ENCODE measurements at regions not wholly inside any gene's neighbourhood (a gene's known extent, or its start where the extent isn't known, plus 50 kb on each side); places are given as distances from the start of the nearest gene placed in this dataset.

- TF ChIP-seq ZNF423 (tag by site-specific recombination; IDR thresholded peaks at IDR 0.05), result no peak
- no peak for TF ChIP-seq PRDM4 (tag by site-specific recombination; IDR thresholded peaks at IDR 0.05)
- TF ChIP-seq, protein P1, sequence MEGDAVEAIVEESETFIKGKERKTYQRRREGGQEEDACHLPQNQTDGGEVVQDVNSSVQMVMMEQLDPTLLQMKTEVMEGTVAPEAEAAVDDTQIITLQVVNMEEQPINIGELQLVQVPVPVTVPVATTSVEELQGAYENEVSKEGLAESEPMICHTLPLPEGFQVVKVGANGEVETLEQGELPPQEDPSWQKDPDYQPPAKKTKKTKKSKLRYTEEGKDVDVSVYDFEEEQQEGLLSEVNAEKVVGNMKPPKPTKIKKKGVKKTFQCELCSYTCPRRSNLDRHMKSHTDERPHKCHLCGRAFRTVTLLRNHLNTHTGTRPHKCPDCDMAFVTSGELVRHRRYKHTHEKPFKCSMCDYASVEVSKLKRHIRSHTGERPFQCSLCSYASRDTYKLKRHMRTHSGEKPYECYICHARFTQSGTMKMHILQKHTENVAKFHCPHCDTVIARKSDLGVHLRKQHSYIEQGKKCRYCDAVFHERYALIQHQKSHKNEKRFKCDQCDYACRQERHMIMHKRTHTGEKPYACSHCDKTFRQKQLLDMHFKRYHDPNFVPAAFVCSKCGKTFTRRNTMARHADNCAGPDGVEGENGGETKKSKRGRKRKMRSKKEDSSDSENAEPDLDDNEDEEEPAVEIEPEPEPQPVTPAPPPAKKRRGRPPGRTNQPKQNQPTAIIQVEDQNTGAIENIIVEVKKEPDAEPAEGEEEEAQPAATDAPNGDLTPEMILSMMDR (tag by site-specific recombination; IDR thresholded peaks at IDR 0.05), result no peak
- no peak for TF ChIP-seq ZNF585B (tag by site-specific recombination; IDR thresholded peaks at IDR 0.05)
Measured at GRCh38 chr2:138948070-138948539, 167.9 kb upstream of the NXPH2 start.
